Activated T-cell treated with anti-CD3 and anti-CD28 coated beads, Interleukin-2, amount 50 U/mL, for 24 hours (primary cell): ENCODE measurements at regions not wholly inside any gene's neighbourhood (a gene's known extent, or its start where the extent isn't known, plus 50 kb on each side); places are given as distances from the start of the nearest gene placed in this dataset.

Experiments used
- DNase-seq: peaks from one replicate; pipeline ENCODE4 v3.0.0-alpha.2; 2020
- H3K27ac Mint-ChIP-seq: 2 replicates; pipeline ENCODE4 v1.8.0; 2020; ENCODE audit warnings: mild to moderate bottlenecking, mixed read lengths
- H3K27me3 Mint-ChIP-seq: 2 replicates; pipeline ENCODE4 v1.8.0; 2020; ENCODE audit warnings: mixed read lengths
- H3K36me3 Mint-ChIP-seq: 2 replicates; pipeline ENCODE4 v1.8.0; 2020; ENCODE audit warnings: low read depth, mixed read lengths
- H3K4me1 Mint-ChIP-seq: 2 replicates; pipeline ENCODE4 v1.8.0; 2020; ENCODE audit warnings: low read depth, mixed read lengths
- H3K4me3 Mint-ChIP-seq: 2 replicates; pipeline ENCODE4 v1.8.0; 2020; ENCODE audit warnings: mild to moderate bottlenecking, moderate library complexity, mixed read lengths
- H3K9me3 Mint-ChIP-seq: 2 replicates; pipeline ENCODE4 v1.8.0; 2020; ENCODE audit warnings: mixed read lengths

DNA sequence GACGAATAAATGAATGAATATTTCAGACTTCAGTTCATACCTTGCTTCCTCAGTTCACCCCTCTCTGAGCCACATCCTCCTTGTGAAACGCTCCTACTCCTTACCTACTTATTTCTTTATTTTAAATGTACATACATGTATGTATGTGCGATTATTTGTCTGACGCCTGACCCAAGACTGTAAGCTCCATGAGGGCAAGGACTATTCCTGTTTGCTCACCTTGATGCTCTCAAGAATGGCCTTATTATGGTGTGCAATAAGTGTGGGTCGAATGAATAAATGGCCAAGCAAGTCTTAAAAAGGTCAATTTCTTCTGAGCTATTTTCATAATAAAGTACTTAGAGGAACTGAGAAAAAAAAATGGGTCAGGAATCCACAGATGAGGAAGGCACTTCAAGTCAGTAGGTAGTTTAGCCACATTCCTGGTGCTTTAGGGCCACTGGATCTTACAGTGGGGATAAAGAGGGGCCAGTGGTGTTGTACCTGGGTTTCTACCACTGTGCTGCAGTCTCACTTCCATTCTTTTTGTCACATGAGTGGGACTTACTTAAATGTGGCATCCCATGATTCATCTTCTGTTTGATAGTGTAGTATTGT, 74.7 kb downstream of the SDC1 start:
- Mint-ChIP-seq H3K4me1 (peaks cover 2% of the 10 kb centered on the region), H3K36me3 (no peaks in the 10 kb centered on the region), H3K27ac (no peak overlapping the region), H3K9me3 (no peaks in the 10 kb centered on the region), H3K27me3 (peaks cover 41% of the 10 kb centered on the region), H3K4me3 (no peak overlapping the region)
- no peak for DNase-seq

DNA sequence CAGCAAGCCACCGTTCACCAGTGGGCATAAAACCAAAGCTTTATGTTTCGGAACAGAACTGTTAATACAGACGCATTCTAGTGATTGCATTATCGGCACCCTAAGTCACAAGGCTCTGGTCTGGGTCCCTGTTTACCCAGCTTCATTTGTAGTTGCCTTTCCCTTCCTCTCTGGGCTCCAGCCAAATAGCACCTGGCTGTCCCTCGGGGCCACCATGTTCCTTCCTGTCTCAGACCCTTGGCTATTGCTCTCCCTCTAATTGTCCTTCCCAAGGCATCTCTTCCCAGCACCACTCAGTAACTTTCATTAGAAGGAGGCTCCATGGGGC, 75.3 kb downstream of the SDC1 start:
- Mint-ChIP-seq H3K9me3 (no peaks in the 10 kb centered on the region), H3K4me1 (peaks cover 2% of the 10 kb centered on the region), H3K27ac (no peak overlapping the region), H3K4me3 (no peak overlapping the region), H3K27me3 (peaks cover 42% of the 10 kb centered on the region), H3K36me3 (no peaks in the 10 kb centered on the region)
- DNase-seq: no peak

DNA sequence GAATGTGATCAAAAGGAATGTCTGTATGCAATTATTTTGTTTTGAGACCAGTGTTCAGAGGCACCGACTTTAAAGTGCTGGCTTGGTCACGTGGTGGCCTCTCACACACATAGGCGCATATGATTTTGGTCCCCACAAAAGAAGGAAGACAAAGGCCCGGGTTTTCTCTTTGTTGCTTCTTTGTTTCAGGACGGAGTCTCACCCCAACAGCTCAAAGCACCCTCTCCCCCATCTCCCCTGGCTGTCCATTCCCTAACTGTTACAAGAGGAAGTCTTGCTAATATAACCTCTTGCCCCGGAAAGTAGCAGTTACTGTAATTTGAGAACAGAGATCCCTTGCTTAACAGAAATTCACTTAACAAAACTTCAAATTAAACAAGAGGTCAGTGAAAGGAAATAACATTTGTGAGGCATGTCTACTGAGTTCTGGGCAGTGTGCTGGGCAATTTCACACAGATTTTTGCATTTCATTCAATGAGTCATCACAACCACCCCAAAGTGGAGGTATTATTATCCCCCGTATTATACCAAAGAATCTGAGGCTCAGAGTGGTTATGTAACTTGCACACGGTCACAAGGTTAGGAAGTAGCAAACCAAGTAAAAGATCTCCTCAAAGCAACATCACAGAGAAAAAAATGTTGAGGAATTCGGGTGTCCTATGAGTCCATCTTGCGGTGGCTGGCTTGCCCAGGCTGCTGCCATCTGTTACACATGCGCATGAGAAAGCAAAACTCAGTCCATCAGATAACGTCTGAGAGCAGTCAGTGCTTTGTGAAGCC, 75.8 kb downstream of the SDC1 start:
- DNase-seq: no peak
- no peaks in the 10 kb centered on the region for H3K9me3 Mint-ChIP-seq
- peaks cover 2% of the 10 kb centered on the region for H3K4me1 Mint-ChIP-seq
- H3K4me3 Mint-ChIP-seq: no peak overlapping the region
- no peak overlapping the region for H3K27ac Mint-ChIP-seq
- H3K36me3 Mint-ChIP-seq: no peaks in the 10 kb centered on the region
- H3K27me3 Mint-ChIP-seq: peaks cover 39% of the 10 kb centered on the region

DNA sequence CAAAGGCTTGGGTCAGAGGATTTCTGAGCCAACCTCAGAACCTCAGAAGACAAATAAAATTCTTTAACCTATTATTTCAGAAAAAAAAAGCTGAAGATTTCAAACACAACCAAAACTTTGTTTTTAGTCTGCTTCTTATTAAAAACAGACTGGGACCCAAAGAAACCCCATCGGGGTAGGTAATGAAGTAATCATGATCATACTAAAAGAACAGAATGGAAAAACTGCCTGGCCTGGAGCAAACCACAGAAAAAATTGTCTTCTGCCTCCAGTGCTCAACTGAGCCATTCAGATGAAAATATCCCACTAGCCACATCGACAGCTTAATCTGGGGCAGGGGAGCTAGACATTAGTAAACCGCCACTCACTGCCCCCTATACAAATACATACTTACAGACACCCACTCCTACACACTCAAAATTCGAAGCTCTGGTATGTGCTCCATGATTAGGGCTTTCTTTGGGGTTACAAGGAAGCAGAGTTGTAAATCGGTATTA, 76.5 kb downstream of the SDC1 start:
- no peak for DNase-seq
- Mint-ChIP-seq H3K9me3 (no peaks in the 10 kb centered on the region), H3K4me3 (no peak overlapping the region), H3K27me3 (peaks cover 39% of the 10 kb centered on the region), H3K4me1 (peaks cover 2% of the 10 kb centered on the region), H3K36me3 (no peaks in the 10 kb centered on the region), H3K27ac (no peak overlapping the region)

DNA sequence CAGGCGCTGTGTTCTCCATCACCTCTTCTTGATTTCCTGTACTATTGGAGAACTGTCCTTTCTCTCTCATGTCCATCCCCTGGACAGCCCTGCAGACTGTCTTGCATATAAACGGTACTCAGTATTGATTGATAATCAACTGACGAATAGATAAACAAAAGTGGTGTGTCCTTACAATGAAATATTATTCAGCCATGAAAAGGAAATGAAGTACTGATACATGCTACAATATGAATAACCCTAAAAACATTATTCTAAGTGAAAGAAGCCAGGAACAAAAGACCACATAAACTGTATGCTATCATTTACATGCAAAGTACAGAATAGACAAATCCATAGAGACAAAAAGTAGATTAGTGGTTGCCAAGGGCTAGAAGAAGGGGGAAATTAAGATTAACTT, 77.6 kb downstream of the SDC1 start:
- DNase-seq: no peak
- H3K9me3 Mint-ChIP-seq: no peaks in the 10 kb centered on the region
- H3K36me3 Mint-ChIP-seq: no peaks in the 10 kb centered on the region
- peaks cover 2% of the 10 kb centered on the region for H3K4me1 Mint-ChIP-seq
- peaks cover 36% of the 10 kb centered on the region for H3K27me3 Mint-ChIP-seq
- H3K4me3 Mint-ChIP-seq: no peak overlapping the region
- H3K27ac Mint-ChIP-seq: no peak overlapping the region

DNA sequence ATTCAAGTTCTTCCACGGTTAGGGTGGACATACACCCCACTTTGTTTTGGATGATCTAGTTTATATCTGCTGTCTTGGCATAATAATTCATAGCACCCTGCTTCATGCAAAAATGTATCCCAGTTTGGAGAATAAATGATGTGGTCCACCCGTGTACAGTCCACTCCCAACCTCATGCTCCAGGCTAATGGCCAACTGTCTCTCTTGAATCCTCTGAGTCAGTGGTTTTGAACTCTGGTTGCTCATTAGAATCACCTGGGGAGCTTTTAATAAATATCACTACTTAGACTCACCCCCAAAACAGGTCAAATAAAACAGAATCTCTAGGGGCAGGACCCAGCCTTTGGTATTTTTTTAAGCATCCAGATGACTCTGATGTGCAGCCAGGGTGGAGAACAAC, 78.5 kb downstream of the SDC1 start:
- no peak overlapping the region for H3K27ac Mint-ChIP-seq
- H3K4me3 Mint-ChIP-seq: no peak overlapping the region
- DNase-seq: no peak
- H3K9me3 Mint-ChIP-seq: no peaks in the 10 kb centered on the region
- H3K27me3 Mint-ChIP-seq: peaks cover 36% of the 10 kb centered on the region
- H3K4me1 Mint-ChIP-seq: peaks cover 2% of the 10 kb centered on the region
- no peaks in the 10 kb centered on the region for H3K36me3 Mint-ChIP-seq

DNA sequence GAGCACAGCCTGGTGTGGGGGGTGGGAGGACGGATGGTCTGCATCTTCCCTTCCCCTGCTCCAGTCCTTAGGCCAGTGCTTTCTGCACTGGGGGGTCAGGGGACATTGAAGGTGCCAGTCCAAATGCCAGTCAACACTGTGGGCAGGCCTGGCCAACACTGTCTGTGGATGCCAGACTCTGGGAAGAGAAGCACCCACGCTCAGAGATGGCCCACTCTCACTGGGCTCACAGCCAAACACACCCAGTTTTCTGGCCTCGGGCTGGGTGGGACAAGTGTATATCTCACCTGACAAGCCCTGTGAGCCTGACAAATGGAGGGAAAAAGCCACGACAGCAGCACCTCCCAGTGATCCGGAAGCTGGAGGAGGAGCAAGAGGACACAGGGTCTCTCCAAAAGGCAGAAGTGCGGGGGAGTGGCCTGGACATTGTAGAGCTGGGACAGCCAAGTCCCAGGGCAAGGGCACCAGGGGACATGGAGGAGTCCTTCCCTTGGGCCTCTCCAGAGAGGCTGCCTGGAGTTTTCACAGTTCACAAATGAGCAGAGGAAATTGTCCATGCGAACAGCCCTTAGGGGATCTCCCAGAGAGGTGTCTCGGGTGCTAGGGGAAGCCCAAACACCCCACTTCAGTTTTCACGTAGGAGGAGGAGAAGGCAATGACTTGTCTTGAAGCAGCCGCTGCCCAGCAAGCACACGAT, 79.3 kb downstream of the SDC1 start:
- Mint-ChIP-seq H3K9me3 (no peaks in the 10 kb centered on the region), H3K4me3 (no peak overlapping the region), H3K4me1 (peaks cover 2% of the 10 kb centered on the region), H3K36me3 (no peaks in the 10 kb centered on the region), H3K27me3 (peaks cover 33% of the 10 kb centered on the region), H3K27ac (no peak overlapping the region)
- no peak for DNase-seq

DNA sequence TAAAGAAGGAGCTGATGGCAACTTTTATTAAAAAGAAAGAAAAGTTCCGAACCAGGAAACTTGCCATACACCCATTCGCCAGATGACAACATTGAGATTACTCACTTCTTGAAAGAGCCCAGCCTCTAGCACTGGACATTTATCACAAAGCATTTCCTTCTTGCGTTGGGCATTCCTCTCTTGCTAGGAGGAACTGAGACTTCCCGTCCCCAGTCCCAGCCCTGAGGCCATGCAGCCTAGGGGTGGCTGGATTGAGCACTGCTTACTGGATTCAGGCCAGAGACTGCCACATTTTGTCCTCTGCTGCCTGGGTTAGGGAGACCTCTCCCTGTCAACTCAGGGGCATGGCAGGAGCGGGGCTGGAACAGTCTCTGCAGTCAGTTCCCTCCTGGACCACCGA, 80.1 kb downstream of the SDC1 start:
- H3K27me3 Mint-ChIP-seq: peaks cover 26% of the 10 kb centered on the region
- H3K4me3 Mint-ChIP-seq: no peak overlapping the region
- DNase-seq: no peak
- H3K9me3 Mint-ChIP-seq: no peaks in the 10 kb centered on the region
- peaks cover 2% of the 10 kb centered on the region for H3K4me1 Mint-ChIP-seq
- no peak overlapping the region for H3K27ac Mint-ChIP-seq
- H3K36me3 Mint-ChIP-seq: no peaks in the 10 kb centered on the region

DNA sequence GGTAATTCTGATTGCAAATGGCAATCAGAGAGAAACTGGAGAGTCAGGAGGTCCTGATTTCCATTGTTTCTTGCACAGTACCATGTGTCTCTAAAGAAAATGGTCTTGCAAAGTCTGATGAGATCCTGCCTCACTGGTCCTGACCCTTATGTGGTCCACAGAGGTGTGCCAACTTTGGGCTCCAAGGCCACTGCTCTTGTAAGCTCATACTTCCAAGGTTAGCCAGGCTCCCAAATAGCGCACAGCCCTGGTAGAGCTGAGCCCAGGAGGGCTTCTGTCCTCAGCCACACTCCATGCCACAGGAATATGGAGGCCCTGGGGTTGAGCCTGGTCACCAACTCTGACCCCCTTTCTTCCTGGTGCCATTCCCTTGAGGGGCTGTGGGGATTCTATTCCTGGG, 80.7 kb downstream of the SDC1 start:
- H3K27me3 Mint-ChIP-seq: peaks cover 20% of the 10 kb centered on the region
- no peaks in the 10 kb centered on the region for H3K9me3 Mint-ChIP-seq
- peaks cover 2% of the 10 kb centered on the region for H3K4me1 Mint-ChIP-seq
- H3K4me3 Mint-ChIP-seq: no peak overlapping the region
- no peak overlapping the region for H3K27ac Mint-ChIP-seq
- no peak for DNase-seq
- no peaks in the 10 kb centered on the region for H3K36me3 Mint-ChIP-seq

DNA sequence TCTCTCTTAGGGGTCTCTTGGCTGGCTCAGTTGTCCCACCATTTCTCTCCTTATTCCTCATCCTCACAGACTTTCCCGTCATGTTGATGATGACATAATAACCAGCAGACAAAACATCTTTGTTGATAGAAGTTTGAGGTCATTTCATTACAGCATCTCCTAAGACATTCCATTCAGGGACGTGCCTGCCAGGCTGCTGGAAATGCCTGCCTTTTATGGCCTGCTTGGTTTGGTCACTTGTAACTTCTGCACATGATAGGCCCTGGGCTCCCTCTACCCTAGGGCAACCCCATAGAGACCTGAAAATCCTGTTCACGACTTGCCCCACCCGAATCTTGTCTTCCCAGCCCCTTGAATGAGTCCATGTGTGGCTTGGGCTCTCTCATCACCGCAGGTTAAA, 81.7 kb downstream of the SDC1 start:
- Mint-ChIP-seq H3K9me3 (no peaks in the 10 kb centered on the region), H3K4me1 (peaks cover 2% of the 10 kb centered on the region), H3K27me3 (peaks cover 13% of the 10 kb centered on the region), H3K4me3 (no peak overlapping the region), H3K27ac (no peak overlapping the region), H3K36me3 (no peaks in the 10 kb centered on the region)
- DNase-seq: no peak

DNA sequence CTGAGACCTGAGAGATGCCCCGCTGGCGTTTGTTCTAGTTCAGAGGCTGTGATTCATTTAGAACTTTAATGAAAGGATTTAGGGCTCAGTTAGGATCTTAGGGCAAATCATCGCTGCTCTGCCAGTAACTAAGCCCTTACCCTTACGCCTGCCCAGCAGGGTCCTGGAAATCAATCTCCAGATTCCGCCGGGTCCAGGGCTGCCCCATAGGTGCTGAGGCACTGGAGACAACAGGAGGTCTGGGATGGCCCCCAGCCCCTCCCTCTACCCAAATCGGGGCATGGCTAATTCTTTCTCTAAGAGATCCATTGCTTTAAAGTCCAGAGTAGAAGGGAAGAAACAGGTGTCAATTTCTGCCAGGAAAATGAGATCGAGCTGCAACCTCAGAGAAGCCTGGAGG, 83.1 kb downstream of the SDC1 start:
- Mint-ChIP-seq H3K27ac (no peak overlapping the region), H3K4me1 (peaks cover 2% of the 10 kb centered on the region), H3K4me3 (no peak overlapping the region), H3K27me3 (peaks cover 5% of the 10 kb centered on the region), H3K9me3 (no peaks in the 10 kb centered on the region), H3K36me3 (no peaks in the 10 kb centered on the region)
- no peak for DNase-seq

DNA sequence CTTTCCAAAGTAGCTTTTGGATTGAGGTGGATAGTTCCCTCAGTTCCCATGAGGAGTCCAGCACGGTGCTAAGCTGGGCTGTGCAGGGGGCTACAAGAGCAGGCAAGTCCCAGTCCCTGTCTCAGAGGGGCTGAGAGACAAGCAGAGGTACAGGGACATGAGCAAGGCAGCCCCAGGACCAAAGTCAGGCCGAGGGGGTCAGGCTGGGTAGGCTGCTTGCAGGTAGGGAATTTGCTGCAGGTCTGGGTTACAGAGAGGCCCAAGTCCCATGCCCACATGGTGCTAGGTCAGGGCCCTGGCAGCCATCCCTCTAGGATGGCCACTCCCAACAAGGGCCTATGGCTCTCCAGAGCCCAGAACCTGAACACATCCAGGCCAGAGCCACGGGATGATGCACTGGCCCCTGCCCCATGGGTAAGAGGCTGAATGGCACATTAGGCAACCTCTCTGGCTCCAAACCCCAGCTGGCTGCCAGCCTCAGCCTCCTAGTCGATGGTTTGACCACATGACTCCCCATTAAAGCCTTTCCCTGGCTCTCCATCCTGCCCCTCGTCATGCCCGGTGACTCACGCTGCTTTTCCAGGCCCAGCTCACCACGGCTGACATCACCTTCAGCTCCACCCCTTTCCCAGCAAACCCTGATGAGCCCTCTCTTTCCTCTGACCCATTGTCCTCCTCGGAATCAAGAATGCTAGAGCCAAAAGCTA, 83.7 kb downstream of the SDC1 start:
- Mint-ChIP-seq H3K27me3 (peaks cover 3% of the 10 kb centered on the region), H3K27ac (no peak overlapping the region), H3K36me3 (no peaks in the 10 kb centered on the region), H3K4me1 (peaks cover 2% of the 10 kb centered on the region), H3K9me3 (no peaks in the 10 kb centered on the region), H3K4me3 (no peak overlapping the region)
- DNase-seq: no peak

DNA sequence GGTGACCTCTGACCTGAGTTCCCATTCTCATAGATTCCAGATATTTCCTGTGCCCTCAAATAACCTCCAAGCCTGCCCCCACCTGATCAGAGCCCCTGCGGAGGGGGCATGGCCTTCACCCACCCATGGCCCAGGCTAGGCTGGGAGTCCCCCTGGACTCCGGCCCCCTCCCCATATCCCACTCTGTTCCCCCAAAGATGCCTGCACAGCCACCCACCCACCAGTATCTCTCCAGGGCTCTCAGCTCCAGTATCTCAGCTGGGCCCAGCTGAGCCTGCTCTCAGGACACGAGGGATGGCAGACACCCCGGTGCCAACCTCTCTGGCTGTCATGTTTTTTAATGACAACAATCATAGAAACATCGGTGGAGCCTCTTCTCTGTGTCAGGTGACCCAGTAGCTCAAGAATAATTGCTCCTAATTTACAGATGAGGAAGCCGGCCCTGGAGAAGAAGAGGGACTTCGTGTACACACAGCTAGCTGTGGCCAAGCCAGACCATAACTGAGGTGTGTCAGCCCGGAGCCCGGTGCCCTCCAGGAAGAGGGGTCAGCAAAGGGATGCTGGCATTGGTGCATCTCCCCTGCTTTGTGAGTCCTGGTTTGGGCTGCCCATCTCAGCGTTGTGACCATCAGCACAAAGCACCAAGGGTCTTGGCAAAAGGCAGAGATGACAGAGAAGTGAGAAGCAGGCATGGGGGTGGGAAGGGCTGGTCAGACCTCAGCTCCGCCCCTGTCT, 84.4 kb downstream of the SDC1 start:
- Mint-ChIP-seq H3K4me3 (no peak overlapping the region), H3K9me3 (no peaks in the 10 kb centered on the region)

More for the DNA sequence above, 84.4 kb downstream of the SDC1 start:
- Mint-ChIP-seq H3K27ac (no peak overlapping the region), H3K36me3 (no peaks in the 10 kb centered on the region), H3K4me1 (no peaks in the 10 kb centered on the region), H3K27me3 (peaks cover 7% of the 10 kb centered on the region)
- DNase-seq: no peak
